Hepatocyte (in vitro differentiated cells): ENCODE measurements at regions not wholly inside any gene's neighbourhood (a gene's known extent, or its start where the extent isn't known, plus 50 kb on each side); places are given as distances from the start of the nearest gene placed in this dataset.

Source experiments
- DNase-seq: peaks from one replicate; pipeline ENCODE4 v3.0.0-alpha.2; 2016; ENCODE audit warnings: low spot score
- H2AFZ ChIP-seq: fragments of 200-600 bp; sonication (generic); 2 replicates; pipeline ENCODE4 v1.6.0; 2016; ENCODE audit warnings: antibody characterized with exemption, mild to moderate bottlenecking
- H3K27ac ChIP-seq: fragments of 200-600 bp; sonication (generic); 2 replicates; pipeline ENCODE4 v1.5.1; 2016; ENCODE audit warnings: mild to moderate bottlenecking
- H3K27me3 ChIP-seq: fragments of 200-600 bp; sonication (generic); 2 replicates; pipeline ENCODE4 v1.6.1; 2016
- H3K36me3 ChIP-seq: fragments of 200-600 bp; sonication (generic); replicated peaks from 2 replicates; pipeline ENCODE4 v1.5.1; 2016; ENCODE audit warnings: low read depth; ENCODE audit not compliant: insufficient read depth
- H3K4me1 ChIP-seq: fragments of 200-600 bp; sonication (generic); 2 replicates; pipeline ENCODE4 v1.5.1; 2016; ENCODE audit warnings: mild to moderate bottlenecking, moderate library complexity; ENCODE audit not compliant: insufficient read depth
- H3K4me2 ChIP-seq: fragments of 200-600 bp; sonication (generic); 2 replicates; pipeline ENCODE4 v1.6.0; 2016
- H3K4me3 ChIP-seq: fragments of 200-600 bp; sonication (generic); 2 replicates; pipeline ENCODE4 v1.5.1; 2016; ENCODE audit warnings: mild to moderate bottlenecking
- H3K79me2 ChIP-seq: fragments of 200-600 bp; sonication (generic); 2 replicates; pipeline ENCODE4 v1.6.0; 2017; ENCODE audit warnings: mild to moderate bottlenecking
- H3K9me2 ChIP-seq: fragments of 200-600 bp; sonication (generic); replicated peaks from 2 replicates; pipeline ENCODE4 v1.6.0; 2017; ENCODE audit warnings: mild to moderate bottlenecking; ENCODE audit not compliant: insufficient read depth
- H3K9me3 ChIP-seq: fragments of 200-600 bp; sonication (generic); 2 replicates; pipeline ENCODE4 v1.5.1; 2016; ENCODE audit warnings: low read depth, mild to moderate bottlenecking
- H4K20me1 ChIP-seq: fragments of 200-600 bp; sonication (generic); 2 replicates; pipeline ENCODE4 v1.6.0; 2016; ENCODE audit warnings: mild to moderate bottlenecking; ENCODE audit not compliant: insufficient read depth, poor library complexity, severe bottlenecking
- EZH2 ChIP-seq: fragments of 200-600 bp; sonication (generic); IDR thresholded peaks from 2 replicates; pipeline ENCODE4 v1.6.1; 2016; ENCODE audit warnings: antibody characterized with exemption, mild to moderate bottlenecking, borderline replicate concordance
- EZH2phosphoT487 ChIP-seq: fragments of 200-600 bp; sonication (generic); IDR thresholded peaks from one replicate; pipeline ENCODE4 v1.6.1; 2018; ENCODE audit warnings: antibody characterized with exemption, mild to moderate bottlenecking, low read depth, moderate library complexity; ENCODE audit not compliant: unreplicated experiment, severe bottlenecking
- WGBS: methylation state at CpG from one replicate; pipeline ENCODE4 v1.1.6; 2016; ENCODE audit warnings: low lambda C conversion rate; ENCODE audit errors: missing lambda C conversion rate; 5-methylcytosine and 5-hydroxymethylcytosine counted together
- TF ChIP-seq, protein P1 (sequence below): fragments of 200-600 bp; sonication (generic); IDR thresholded peaks from 2 replicates; pipeline ENCODE4 v1.5.1; 2016; ENCODE audit warnings: antibody characterized with exemption, mild to moderate bottlenecking; ENCODE audit not compliant: poor library complexity

DNA sequence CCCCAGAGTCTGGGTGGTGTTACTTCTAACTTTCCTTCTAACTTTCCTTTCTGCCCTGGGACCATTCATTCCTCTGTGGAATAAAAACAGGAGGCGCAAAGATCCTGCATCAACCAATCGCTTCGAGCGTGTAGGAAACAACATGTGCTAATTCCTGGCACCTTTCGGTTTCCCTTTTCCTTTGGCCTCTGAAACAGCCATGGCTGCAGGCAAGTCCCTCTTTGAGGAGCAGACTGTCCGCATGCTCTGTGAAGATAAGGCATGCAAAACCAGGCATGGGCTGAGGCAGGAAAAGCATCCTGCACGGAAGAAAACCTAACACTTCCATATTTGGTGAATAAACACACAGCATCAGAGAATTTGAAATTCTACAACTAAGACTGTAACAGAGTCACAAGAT lies 128.3 kb downstream of the HSD17B3 start:
- no peak for DNase-seq

DNA sequence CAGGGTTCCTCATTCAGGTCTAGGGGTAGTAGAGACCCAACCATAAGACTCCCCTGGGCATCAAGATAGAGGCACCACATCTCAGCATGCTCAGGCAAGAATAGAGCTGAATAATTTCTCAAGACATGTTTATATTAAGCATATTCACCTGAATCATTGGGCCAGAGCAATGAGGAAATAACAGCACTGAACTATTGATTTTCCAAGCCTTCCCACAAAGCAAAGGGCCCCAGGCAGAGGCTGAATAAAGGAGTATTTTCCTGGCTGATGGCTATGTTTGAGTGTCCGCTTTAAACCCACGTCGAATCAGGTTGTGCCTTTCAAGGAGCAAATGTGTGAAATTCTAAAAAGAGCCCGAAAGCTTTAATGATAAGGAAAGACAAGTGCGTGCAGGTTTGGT lies 129.2 kb downstream of the HSD17B3 start:
- no peak for DNase-seq
- Histone ChIP-seq H3K79me2 (no peaks in the 10 kb centered on the region), H3K4me3 (no peak overlapping the region), H3K27ac (no peak overlapping the region), H3K4me2 (no peak overlapping the region), H3K9me2 (no peaks in the 10 kb centered on the region), H3K9me3 (no peaks in the 10 kb centered on the region), H3K36me3 (no peaks in the 10 kb centered on the region), H4K20me1 (no peaks in the 10 kb centered on the region), H3K27me3 (no peaks in the 10 kb centered on the region), H2AFZ (no peak overlapping the region), H3K4me1 (peaks cover 44% of the 10 kb centered on the region)
- 87% methylated on average over 5 of the region's 5 CpGs for WGBS
- no peak for TF ChIP-seq EZH2phosphoT487
- TF ChIP-seq, protein P1, sequence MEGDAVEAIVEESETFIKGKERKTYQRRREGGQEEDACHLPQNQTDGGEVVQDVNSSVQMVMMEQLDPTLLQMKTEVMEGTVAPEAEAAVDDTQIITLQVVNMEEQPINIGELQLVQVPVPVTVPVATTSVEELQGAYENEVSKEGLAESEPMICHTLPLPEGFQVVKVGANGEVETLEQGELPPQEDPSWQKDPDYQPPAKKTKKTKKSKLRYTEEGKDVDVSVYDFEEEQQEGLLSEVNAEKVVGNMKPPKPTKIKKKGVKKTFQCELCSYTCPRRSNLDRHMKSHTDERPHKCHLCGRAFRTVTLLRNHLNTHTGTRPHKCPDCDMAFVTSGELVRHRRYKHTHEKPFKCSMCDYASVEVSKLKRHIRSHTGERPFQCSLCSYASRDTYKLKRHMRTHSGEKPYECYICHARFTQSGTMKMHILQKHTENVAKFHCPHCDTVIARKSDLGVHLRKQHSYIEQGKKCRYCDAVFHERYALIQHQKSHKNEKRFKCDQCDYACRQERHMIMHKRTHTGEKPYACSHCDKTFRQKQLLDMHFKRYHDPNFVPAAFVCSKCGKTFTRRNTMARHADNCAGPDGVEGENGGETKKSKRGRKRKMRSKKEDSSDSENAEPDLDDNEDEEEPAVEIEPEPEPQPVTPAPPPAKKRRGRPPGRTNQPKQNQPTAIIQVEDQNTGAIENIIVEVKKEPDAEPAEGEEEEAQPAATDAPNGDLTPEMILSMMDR = no peak

More for the DNA sequence above, 128.3 kb downstream of the HSD17B3 start:
- H3K4me3 ChIP-seq = no peak overlapping the region
- no peak overlapping the region for H2AFZ ChIP-seq
- H3K79me2 ChIP-seq = no peaks in the 10 kb centered on the region
- no peak overlapping the region for H3K4me2 ChIP-seq
- no peaks in the 10 kb centered on the region for H3K36me3 ChIP-seq
- H3K27me3 ChIP-seq = no peaks in the 10 kb centered on the region
- 87% methylated on average over 7 of the region's 7 CpGs for WGBS
- H4K20me1 ChIP-seq = no peaks in the 10 kb centered on the region
- no peaks in the 10 kb centered on the region for H3K9me3 ChIP-seq
- no peaks in the 10 kb centered on the region for H3K9me2 ChIP-seq
- peaks cover 49% of the 10 kb centered on the region for H3K4me1 ChIP-seq
- no peak for TF ChIP-seq EZH2
- no peak for TF ChIP-seq EZH2phosphoT487
- TF ChIP-seq, protein P1 = no peak
- H3K27ac ChIP-seq = peak overlapping the region; percentile 31

DNA sequence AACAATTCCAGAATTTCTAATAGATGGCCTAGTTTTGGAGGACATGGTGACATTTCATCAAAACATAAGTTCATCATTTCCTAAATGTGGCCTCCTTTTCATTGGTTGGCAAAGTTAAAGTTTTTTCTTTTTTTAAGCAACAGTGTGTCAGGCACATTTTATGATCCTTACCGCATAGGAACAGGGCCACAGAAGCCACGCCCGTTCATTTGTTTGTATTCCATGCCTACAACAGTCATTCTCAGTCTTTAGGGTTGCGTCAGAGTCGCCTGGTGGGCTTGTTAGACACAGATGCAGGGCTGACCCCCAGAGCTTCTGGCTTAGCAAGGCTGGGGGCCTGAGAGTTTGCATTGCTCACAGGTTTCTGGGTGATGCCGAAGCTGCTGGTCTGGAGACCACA lies 130.2 kb downstream of the HSD17B3 start:
- Histone ChIP-seq H3K27me3 (no peaks in the 10 kb centered on the region), H3K4me3 (no peak overlapping the region), H4K20me1 (no peaks in the 10 kb centered on the region), H3K4me1 (peaks cover 33% of the 10 kb centered on the region), H2AFZ (no peak overlapping the region), H3K27ac (no peak overlapping the region), H3K9me2 (no peaks in the 10 kb centered on the region), H3K4me2 (no peak overlapping the region), H3K36me3 (no peaks in the 10 kb centered on the region), H3K79me2 (no peaks in the 10 kb centered on the region), H3K9me3 (no peaks in the 10 kb centered on the region)
- WGBS = 72% methylated on average over 6 of the region's 6 CpGs
- TF ChIP-seq, protein P1 = no peak
- TF ChIP-seq EZH2 = no peak
- DNase-seq = no peak

DNA sequence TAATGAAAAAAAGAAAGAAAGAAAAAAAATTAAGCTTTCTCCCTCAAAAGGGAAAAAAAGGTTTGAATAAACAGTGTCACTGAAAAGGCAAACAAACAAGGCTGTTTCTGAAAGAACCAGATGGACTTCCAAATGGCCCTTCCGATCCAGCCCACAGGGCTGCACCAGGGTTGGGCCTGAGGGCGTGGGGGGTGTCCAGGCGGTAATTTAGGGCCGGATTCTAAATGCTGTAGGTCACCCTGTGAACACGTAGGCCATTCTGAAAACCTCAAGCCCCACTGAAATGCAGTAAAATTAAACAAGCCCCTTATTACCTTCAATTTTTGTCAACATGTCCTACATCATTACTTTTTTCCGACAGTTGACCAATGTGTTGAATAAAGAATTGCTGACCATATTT lies 132.1 kb downstream of the HSD17B3 start:
- Histone ChIP-seq H3K4me2 (peak overlapping the region; percentile 22), H3K9me3 (no peaks in the 10 kb centered on the region), H3K27me3 (no peaks in the 10 kb centered on the region), H3K9me2 (no peaks in the 10 kb centered on the region), H3K4me3 (no peak overlapping the region), H2AFZ (peak overlapping the region; percentile 1), H4K20me1 (no peaks in the 10 kb centered on the region), H3K27ac (peak overlapping the region; percentile 46), H3K36me3 (no peaks in the 10 kb centered on the region), H3K79me2 (no peaks in the 10 kb centered on the region), H3K4me1 (peaks cover 23% of the 10 kb centered on the region)
- TF ChIP-seq, protein P1 = no peak
- TF ChIP-seq EZH2 (no peak), EZH2phosphoT487 (no peak)
- no peak for DNase-seq
- 53% methylated on average over 6 of the region's 6 CpGs for WGBS
